AG08395 (cell line): ENCODE measurements at regions not wholly inside any gene's neighbourhood (a gene's known extent, or its start where the extent isn't known, plus 50 kb on each side); places are given as distances from the start of the nearest gene placed in this dataset.

ENCODE experiments used
- DNase-seq: peaks from one replicate; pipeline ENCODE4 v3.0.0; 2012; ENCODE audit warnings: mixed read lengths, low spot score

- no peak for DNase-seq
Observed at GRCh38 chr12:53803194-53803593, 51.4 kb upstream of the CISTR start.

- DNase-seq: no peak
Observed at GRCh38 chr12:53803703-53804102, 51.9 kb upstream of the CISTR start.

GRCh38 chr12:53804429-53804828, 52.6 kb upstream of the CISTR start:
- DNase-seq: no peak

- DNase-seq: peak; percentile 10
Observed at GRCh38 chr12:53805067-53805466, 53.3 kb upstream of the CISTR start.

GRCh38 chr12:53805791-53806190, 54.0 kb upstream of the CISTR start:
- DNase-seq: no peak

GRCh38 chr12:53806721-53807120, 54.9 kb upstream of the CISTR start:
- no peak for DNase-seq

GRCh38 chr12:53807322-53807860, 55.6 kb upstream of the CISTR start:
- no peak for DNase-seq

- no peak for DNase-seq
Observed at GRCh38 chr12:53808023-53808705, 56.4 kb upstream of the CISTR start.

GRCh38 chr12:53809005-53809404, 57.2 kb upstream of the CISTR start:
- no peak for DNase-seq

- DNase-seq: no peak
Observed at GRCh38 chr12:53810950-53811349, 59.2 kb upstream of the CISTR start.

- DNase-seq: no peak
Observed at GRCh38 chr12:53811606-53812005, 59.8 kb upstream of the CISTR start.

- DNase-seq: no peak
Observed at GRCh38 chr12:53816360-53817020, 64.7 kb upstream of the CISTR start.

GRCh38 chr12:53817021-53817389, 65.2 kb upstream of the CISTR start:
- no peak for DNase-seq

- peak; percentile 73 for DNase-seq
Observed at GRCh38 chr12:53820514-53821306, 68.9 kb upstream of the CISTR start.

- no peak for DNase-seq
Observed at GRCh38 chr12:53824001-53824712, 72.4 kb upstream of the CISTR start.

GRCh38 chr12:53825246-53826081, 73.7 kb upstream of the CISTR start:
- peak; percentile 18 for DNase-seq

- no peak for DNase-seq
Observed at GRCh38 chr12:53827306-53827705, 75.5 kb upstream of the CISTR start.

- no peak for DNase-seq
Observed at GRCh38 chr12:53828598-53828997, 76.8 kb upstream of the CISTR start.

GRCh38 chr12:53829130-53829819, 77.5 kb upstream of the CISTR start:
- no peak for DNase-seq

- no peak for DNase-seq
Observed at GRCh38 chr12:53830631-53831030, 78.9 kb upstream of the CISTR start.
